SIG-M5 (cell line): ENCODE measurements at regions not wholly inside any gene's neighbourhood (a gene's known extent, or its start where the extent isn't known, plus 50 kb on each side); places are given as distances from the start of the nearest gene placed in this dataset.

Source experiments
- DNase-seq: peaks from one replicate; lab custom pipeline; 2025; lab: John Stamatoyannopoulos, UW

- DNase-seq: no peak
These were observed 475.1 kb downstream of the FOXO1 start for GRCh38 chr13:40191186-40191980.

- no peak for DNase-seq
These were observed 474.0 kb downstream of the FOXO1 start for GRCh38 chr13:40192452-40192851.

- DNase-seq: no peak
These were observed 473.6 kb downstream of the FOXO1 start for GRCh38 chr13:40192858-40193257.

- DNase-seq: no peak
These were observed 472.9 kb downstream of the FOXO1 start for GRCh38 chr13:40193286-40194223.

- DNase-seq: no peak
These were observed 472.1 kb downstream of the FOXO1 start for GRCh38 chr13:40194224-40194806.

- no peak for DNase-seq
These were observed 469.4 kb downstream of the FOXO1 start for GRCh38 chr13:40197049-40197448.

- no peak for DNase-seq
These were observed 468.4 kb downstream of the FOXO1 start for GRCh38 chr13:40197936-40198595.

- DNase-seq: no peak
These were observed 466.0 kb downstream of the FOXO1 start for GRCh38 chr13:40200273-40200978.

GRCh38 chr13:40204246-40204645, 462.2 kb downstream of the FOXO1 start:
- no peak for DNase-seq

- no peak for DNase-seq
These were observed 460.6 kb downstream of the FOXO1 start for GRCh38 chr13:40205771-40206240.

- no peak for DNase-seq
These were observed 460.0 kb downstream of the FOXO1 start for GRCh38 chr13:40206241-40207000.

- DNase-seq: no peak
These were observed 459.4 kb downstream of the FOXO1 start for GRCh38 chr13:40207001-40207478.

GRCh38 chr13:40208517-40208916, 457.9 kb downstream of the FOXO1 start:
- no peak for DNase-seq

GRCh38 chr13:40210865-40211585, 455.4 kb downstream of the FOXO1 start:
- DNase-seq: no peak

- no peak for DNase-seq
These were observed 454.9 kb downstream of the FOXO1 start for GRCh38 chr13:40211586-40211968.

- no peak for DNase-seq
These were observed 452.7 kb downstream of the FOXO1 start for GRCh38 chr13:40213779-40214178.

GRCh38 chr13:40215311-40215710, 451.1 kb downstream of the FOXO1 start:
- no peak for DNase-seq

GRCh38 chr13:40215747-40216146, 450.7 kb downstream of the FOXO1 start:
- no peak for DNase-seq

- no peak for DNase-seq
These were observed 448.8 kb downstream of the FOXO1 start for GRCh38 chr13:40217675-40218074.
